ENCODE measurements at regions not wholly inside any gene's neighbourhood (a gene's known extent, or its start where the extent isn't known, plus 50 kb on each side); places are given as distances from the start of the nearest gene placed in this dataset.
A peak's percentile ranks its signal among the peaks of the same experiment; 100 is the strongest.

- H3K4me3 Mint-ChIP-seq, result peak overlapping the region; percentile 59
- Histone ChIP-seq H3F3A (ENCODE audit: low read depth) (peaks cover 5% of the 10 kb centered on the region), H4K20me1 (ENCODE audit: low read depth) (no peaks in the 10 kb centered on the region), H3K9ac (no peak overlapping the region), H3K27me3 (no peaks in the 10 kb centered on the region), H3K36me3 (no peaks in the 10 kb centered on the region), H3K79me2 (ENCODE audit: low read depth) (no peaks in the 10 kb centered on the region), H3K4me3 (no peak overlapping the region), H2AFZ (replicated peaks) (no peak overlapping the region), H3K4me2 (no peak overlapping the region), H3K9me3 (ENCODE audit: low read depth) (no peaks in the 10 kb centered on the region), H3K27ac (no peak overlapping the region), H3K4me1 (peaks cover 23% of the 10 kb centered on the region)
- DNase-seq (ENCODE audit: low spot score), result no peak
- peaks cover 11% of the 10 kb centered on the region for H3K27me3 Mint-ChIP-seq (ENCODE audit: insufficient read depth, low read depth)
- no peak for TF ChIP-seq CTCF (IDR thresholded peaks at IDR 0.05)
- no peak for TF ChIP-seq EZH2phosphoT487 (IDR thresholded peaks at IDR 0.05)
- TF ChIP-seq EZH2 (IDR thresholded peaks at IDR 0.05), result no peak
- no peaks in the 10 kb centered on the region for H3K36me3 Mint-ChIP-seq
- H3K27ac Mint-ChIP-seq, result no peak overlapping the region
- H3K4me1 Mint-ChIP-seq, result peaks cover 31% of the 10 kb centered on the region
- no peaks in the 10 kb centered on the region for H3K9me3 Mint-ChIP-seq
Measured at GRCh38 chr2:41955316-41956043, 92.3 kb upstream of the PKDCC start.

GRCh38 chr2:41957431-41957830 lies 90.4 kb upstream of the PKDCC start:
- no peaks in the 10 kb centered on the region for H3K27me3 ChIP-seq
- no peaks in the 10 kb centered on the region for H4K20me1 ChIP-seq (ENCODE audit: low read depth)
- DNase-seq (ENCODE audit: low spot score), result no peak
- H3K36me3 ChIP-seq, result no peaks in the 10 kb centered on the region
- no peak overlapping the region for H2AFZ ChIP-seq (replicated peaks)
- Mint-ChIP-seq H3K36me3 (no peaks in the 10 kb centered on the region), H3K4me3 (no peak overlapping the region), H3K4me1 (peaks cover 30% of the 10 kb centered on the region), H3K27ac (no peak overlapping the region), H3K27me3 (ENCODE audit: insufficient read depth, low read depth) (peaks cover 12% of the 10 kb centered on the region), H3K9me3 (no peaks in the 10 kb centered on the region)
- peaks cover 18% of the 10 kb centered on the region for H3K4me1 ChIP-seq
- TF ChIP-seq EZH2 (IDR thresholded peaks at IDR 0.05), result no peak
- TF ChIP-seq EZH2phosphoT487 (IDR thresholded peaks at IDR 0.05), result no peak
- TF ChIP-seq CTCF (IDR thresholded peaks at IDR 0.05), result no peak
- no peaks in the 10 kb centered on the region for H3F3A ChIP-seq (ENCODE audit: low read depth)
- H3K4me3 ChIP-seq, result no peak overlapping the region
- H3K4me2 ChIP-seq, result no peak overlapping the region
- no peaks in the 10 kb centered on the region for H3K9me3 ChIP-seq (ENCODE audit: low read depth)
- H3K9ac ChIP-seq, result no peak overlapping the region
- no peaks in the 10 kb centered on the region for H3K79me2 ChIP-seq (ENCODE audit: low read depth)
- no peak overlapping the region for H3K27ac ChIP-seq

GRCh38 chr2:41958251-41958650 lies 89.6 kb upstream of the PKDCC start:
- DNase-seq (ENCODE audit: low spot score), result no peak
- Histone ChIP-seq H3K4me3 (no peak overlapping the region), H3K4me2 (no peak overlapping the region), H3K9ac (no peak overlapping the region), H3K27ac (no peak overlapping the region), H3K79me2 (ENCODE audit: low read depth) (no peaks in the 10 kb centered on the region), H4K20me1 (ENCODE audit: low read depth) (no peaks in the 10 kb centered on the region), H3K9me3 (ENCODE audit: low read depth) (no peaks in the 10 kb centered on the region), H3K36me3 (no peaks in the 10 kb centered on the region), H3K4me1 (peaks cover 23% of the 10 kb centered on the region), H2AFZ (replicated peaks) (no peak overlapping the region), H3K27me3 (no peaks in the 10 kb centered on the region), H3F3A (ENCODE audit: low read depth) (no peaks in the 10 kb centered on the region)
- Mint-ChIP-seq H3K9me3 (no peaks in the 10 kb centered on the region), H3K27me3 (ENCODE audit: insufficient read depth, low read depth) (peaks cover 13% of the 10 kb centered on the region), H3K4me3 (no peak overlapping the region), H3K36me3 (no peaks in the 10 kb centered on the region), H3K27ac (no peak overlapping the region), H3K4me1 (peaks cover 28% of the 10 kb centered on the region)
- TF ChIP-seq EZH2phosphoT487 (IDR thresholded peaks at IDR 0.05) (no peak), EZH2 (IDR thresholded peaks at IDR 0.05) (no peak), CTCF (IDR thresholded peaks at IDR 0.05) (no peak)

All from neural progenitor cell (in vitro differentiated cells).